H1 (cell line): ENCODE measurements at regions not wholly inside any gene's neighbourhood (a gene's known extent, or its start where the extent isn't known, plus 50 kb on each side); places are given as distances from the start of the nearest gene placed in this dataset.

Experiments used
- CBX5 ChIP-seq: fragments of 300-800, 300-1000 bp; sonication (generic); IDR thresholded peaks from 2 replicates; pipeline ENCODE4 v1.7.1; 2016; ENCODE audit warnings: antibody characterized with exemption, low read length, low read depth
- CEBPB ChIP-seq: IDR thresholded peaks from 2 replicates; pipeline ENCODE4 v1.6.1; 2012; ENCODE audit warnings: low read depth, low read length
- EGR1 ChIP-seq: IDR thresholded peaks from 2 replicates; pipeline ENCODE4 v1.6.1; 2011; ENCODE audit warnings: low read depth, low read length, borderline replicate concordance
- EP300 ChIP-seq, 2 experiments: IDR thresholded peaks; 1 replicate in 1 of 2; 2 replicates in 1 of 2; pipeline ENCODE4 v1.6.1; 2011 to 2012; ENCODE audit warnings: low read depth in 2 of 2, low read length in 2 of 2, mild to moderate bottlenecking in 2 of 2, borderline replicate concordance in 1 of 2, inconsistent platforms in 1 of 2, moderate library complexity in 1 of 2
- KDM1A ChIP-seq: fragments of 200-600, 300-600 bp; sonication (generic); IDR thresholded peaks from 2 replicates; pipeline ENCODE4 v1.7.1; 2016; ENCODE audit warnings: mild to moderate bottlenecking, low read length, borderline replicate concordance
- RFX5 ChIP-seq: IDR thresholded peaks from 2 replicates; pipeline ENCODE4 v1.6.1; 2011; ENCODE audit warnings: low read depth, low read length, improper control_type of control experiment, borderline replicate concordance
- RXRA ChIP-seq: IDR thresholded peaks from 2 replicates; pipeline ENCODE4 v1.6.1; 2011; ENCODE audit warnings: low read depth, mild to moderate bottlenecking, low read length, moderate library complexity; ENCODE audit not compliant: insufficient read depth
- TF ChIP-seq, protein P1 (sequence below): IDR thresholded peaks from 2 replicates; pipeline ENCODE4 v1.6.1; 2012; ENCODE audit warnings: inconsistent platforms
- TF ChIP-seq, protein P2 (sequence below): IDR thresholded peaks from 2 replicates; pipeline ENCODE4 v1.6.1; 2011; ENCODE audit warnings: low read depth, mild to moderate bottlenecking, low read length; ENCODE audit not compliant: insufficient read depth

- TF ChIP-seq RXRA: no peak
- no peak for TF ChIP-seq CBX5
- TF ChIP-seq, protein P1, sequence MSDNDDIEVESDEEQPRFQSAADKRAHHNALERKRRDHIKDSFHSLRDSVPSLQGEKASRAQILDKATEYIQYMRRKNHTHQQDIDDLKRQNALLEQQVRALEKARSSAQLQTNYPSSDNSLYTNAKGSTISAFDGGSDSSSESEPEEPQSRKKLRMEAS: no peak
- TF ChIP-seq EP300 (IDR thresholded peaks at IDR 0.05; ENCODE audit: borderline replicate concordance in 1 of 2, low read depth in 2 of 2, low read length in 2 of 2): no peak
- TF ChIP-seq EGR1: no peak
- TF ChIP-seq CEBPB: no peak
- TF ChIP-seq RFX5: no peak
- TF ChIP-seq KDM1A: no peak
- TF ChIP-seq, protein P2, sequence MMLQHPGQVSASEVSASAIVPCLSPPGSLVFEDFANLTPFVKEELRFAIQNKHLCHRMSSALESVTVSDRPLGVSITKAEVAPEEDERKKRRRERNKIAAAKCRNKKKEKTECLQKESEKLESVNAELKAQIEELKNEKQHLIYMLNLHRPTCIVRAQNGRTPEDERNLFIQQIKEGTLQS: no peak
These were observed 253.6 kb upstream of the MKLN1 start (continued) for GRCh38 chr7:131074043-131074442.
